Omental fat pad (tissue), 3 donors: ENCODE measurements at regions not wholly inside any gene's neighbourhood (a gene's known extent, or its start where the extent isn't known, plus 50 kb on each side); places are given as distances from the start of the nearest gene placed in this dataset.

Experiments
- ATAC-seq: fragments of 150-250 bp; one replicate; pipeline ENCODE4 v1.9.1; 2016; ENCODE audit warnings: mild to moderate bottlenecking, moderate library complexity; ENCODE audit not compliant: low FRiP score
- DNase-seq: peaks from one replicate; pipeline ENCODE4 v3.0.0-alpha.2; 2019; ENCODE audit warnings: low spot score
- TF ChIP-seq, protein P1 (sequence below), 3 donors: fragments of 450-650 bp; IDR thresholded peaks; one replicate each; pipeline ENCODE4 v1.5.1; 2016 to 2017; ENCODE audit warnings: antibody characterized with exemption in 3 of 3, mild to moderate bottlenecking in 3 of 3, moderate library complexity in 2 of 3

- no peak for ATAC-seq
These were observed 620.6 kb upstream of the ID2 start for GRCh38 chr2:8061219-8061618.

GRCh38 chr2:8064603-8065002 lies 617.3 kb upstream of the ID2 start:
- ATAC-seq (no peak), DNase-seq (no peak)
- TF ChIP-seq, protein P1, sequence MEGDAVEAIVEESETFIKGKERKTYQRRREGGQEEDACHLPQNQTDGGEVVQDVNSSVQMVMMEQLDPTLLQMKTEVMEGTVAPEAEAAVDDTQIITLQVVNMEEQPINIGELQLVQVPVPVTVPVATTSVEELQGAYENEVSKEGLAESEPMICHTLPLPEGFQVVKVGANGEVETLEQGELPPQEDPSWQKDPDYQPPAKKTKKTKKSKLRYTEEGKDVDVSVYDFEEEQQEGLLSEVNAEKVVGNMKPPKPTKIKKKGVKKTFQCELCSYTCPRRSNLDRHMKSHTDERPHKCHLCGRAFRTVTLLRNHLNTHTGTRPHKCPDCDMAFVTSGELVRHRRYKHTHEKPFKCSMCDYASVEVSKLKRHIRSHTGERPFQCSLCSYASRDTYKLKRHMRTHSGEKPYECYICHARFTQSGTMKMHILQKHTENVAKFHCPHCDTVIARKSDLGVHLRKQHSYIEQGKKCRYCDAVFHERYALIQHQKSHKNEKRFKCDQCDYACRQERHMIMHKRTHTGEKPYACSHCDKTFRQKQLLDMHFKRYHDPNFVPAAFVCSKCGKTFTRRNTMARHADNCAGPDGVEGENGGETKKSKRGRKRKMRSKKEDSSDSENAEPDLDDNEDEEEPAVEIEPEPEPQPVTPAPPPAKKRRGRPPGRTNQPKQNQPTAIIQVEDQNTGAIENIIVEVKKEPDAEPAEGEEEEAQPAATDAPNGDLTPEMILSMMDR (IDR thresholded peaks at IDR 0.05), result no peak

More at GRCh38 chr2:8061219-8061618, 620.6 kb upstream of the ID2 start:
- DNase-seq, result no peak
- TF ChIP-seq, protein P1 (IDR thresholded peaks at IDR 0.05), result no peak

DNA sequence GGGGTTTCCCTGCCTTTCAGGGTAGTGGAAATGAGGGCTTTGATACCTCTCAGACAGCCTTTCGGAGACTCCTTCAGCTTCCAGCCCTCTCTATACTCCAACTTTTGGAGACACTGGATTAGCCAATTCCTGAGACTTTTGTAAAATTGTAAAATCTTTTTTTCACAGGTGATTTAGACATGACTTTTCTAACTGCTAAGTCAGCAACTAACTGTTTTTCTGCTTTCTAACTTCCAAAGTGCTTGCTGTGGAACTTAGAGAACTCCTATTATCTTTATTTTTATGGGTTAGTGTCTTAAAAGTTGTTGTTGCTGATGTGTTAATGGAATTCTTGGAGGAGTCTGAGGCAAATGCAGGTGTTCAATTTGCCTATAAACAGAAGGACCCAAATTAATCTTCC lies 616.7 kb upstream of the ID2 start:
- no peak for DNase-seq
- ATAC-seq, result no peak
- TF ChIP-seq, protein P1 (IDR thresholded peaks at IDR 0.05), result no peak

DNA sequence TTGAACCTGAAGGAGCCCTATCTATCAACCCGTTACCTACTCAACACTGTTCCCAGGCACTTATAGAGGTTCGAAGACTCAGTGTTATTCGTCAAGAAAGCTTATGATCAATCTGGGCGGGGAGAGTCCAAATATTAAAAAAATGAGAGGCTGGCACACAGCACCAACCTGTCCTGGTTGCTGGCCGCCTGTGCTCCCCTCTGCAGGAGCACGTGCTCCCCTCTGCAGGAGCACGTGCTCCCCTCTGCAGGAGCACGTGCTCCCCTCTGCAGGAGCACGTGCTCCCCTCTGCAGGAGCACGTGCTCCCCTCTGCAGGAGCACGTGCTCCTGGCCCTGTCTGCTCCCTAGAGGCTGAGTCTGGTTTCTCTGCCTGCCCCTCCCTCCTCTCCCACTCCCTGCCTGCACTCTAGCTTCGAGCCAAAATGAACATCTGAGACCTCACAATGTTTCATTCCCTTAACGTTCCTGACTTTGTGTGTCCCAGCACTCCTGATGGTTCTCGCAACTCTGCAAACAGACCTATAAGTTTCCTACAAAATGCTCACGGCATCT lies 614.0 kb upstream of the ID2 start:
- TF ChIP-seq, protein P1 (IDR thresholded peaks at IDR 0.05), result no peak
- no peak for DNase-seq
- ATAC-seq, result no peak

GRCh38 chr2:8072907-8073306 lies 608.9 kb upstream of the ID2 start:
- no peak for ATAC-seq
- DNase-seq, result no peak
- TF ChIP-seq, protein P1 (IDR thresholded peaks at IDR 0.05), result no peak

- TF ChIP-seq, protein P1 (IDR thresholded peaks at IDR 0.05), result no peak
- ATAC-seq (no peak), DNase-seq (no peak)
These were observed 607.9 kb upstream of the ID2 start for GRCh38 chr2:8073916-8074315.

GRCh38 chr2:8076448-8077342 lies 605.2 kb upstream of the ID2 start:
- TF ChIP-seq, protein P1 (IDR thresholded peaks at IDR 0.05), result no peak
- no peak for DNase-seq
- ATAC-seq, result no peak
